H9 (cell line): ENCODE measurements at regions not wholly inside any gene's neighbourhood (a gene's known extent, or its start where the extent isn't known, plus 50 kb on each side); places are given as distances from the start of the nearest gene placed in this dataset.

Experiments
- DNase-seq: peaks from one replicate; pipeline ENCODE4 v3.0.0-alpha.2; 2017
- H2AFZ ChIP-seq: one replicate; pipeline ENCODE4 v1.6.1; 2013; ENCODE audit warnings: mild to moderate bottlenecking, low read length, control low read depth, moderate library complexity
- H2AK5ac ChIP-seq: 2 replicates; pipeline ENCODE4 v1.6.1; 2013; ENCODE audit warnings: low read length, control low read depth, mixed read lengths; ENCODE audit not compliant: insufficient read length
- H2BK120ac ChIP-seq: one replicate; pipeline ENCODE4 v1.6.1; 2013; ENCODE audit warnings: low read depth, mild to moderate bottlenecking, low read length, control low read depth, inconsistent platforms; ENCODE audit not compliant: poor library complexity, severe bottlenecking
- H2BK12ac ChIP-seq: 2 replicates; pipeline ENCODE4 v1.6.1; 2013; ENCODE audit warnings: low read length, control low read depth, mixed read lengths, low read depth; ENCODE audit not compliant: insufficient read length
- H2BK15ac ChIP-seq: 2 replicates; pipeline ENCODE4 v1.6.1; 2013; ENCODE audit warnings: low read depth, low read length, control low read depth
- H2BK20ac ChIP-seq: one replicate; pipeline ENCODE4 v1.6.1; 2013; ENCODE audit warnings: low read depth, mild to moderate bottlenecking, low read length, control low read depth, inconsistent platforms; ENCODE audit not compliant: poor library complexity, severe bottlenecking
- H2BK5ac ChIP-seq: 2 replicates; pipeline ENCODE4 v1.6.1; 2013; ENCODE audit warnings: low read length, control low read depth, mixed read lengths; ENCODE audit not compliant: insufficient read length
- H3K14ac ChIP-seq: 2 replicates; pipeline ENCODE4 v1.6.1; 2013; ENCODE audit warnings: low read length, control low read depth; ENCODE audit not compliant: insufficient read depth
- H3K18ac ChIP-seq: 2 replicates; pipeline ENCODE4 v1.6.1; 2013; ENCODE audit warnings: low read depth, mild to moderate bottlenecking, mixed read lengths, low read length, control low read depth; ENCODE audit not compliant: insufficient read length
- H3K23ac ChIP-seq: 2 replicates; pipeline ENCODE4 v1.6.1; 2013; ENCODE audit warnings: low read length, control low read depth, mixed read lengths, low read depth; ENCODE audit not compliant: insufficient read length
- H3K23me2 ChIP-seq: 2 replicates; pipeline ENCODE4 v1.6.1; 2013; ENCODE audit warnings: low read depth, mild to moderate bottlenecking, mixed read lengths, low read length, control low read depth; ENCODE audit not compliant: insufficient read length, poor library complexity, severe bottlenecking
- H3K27ac ChIP-seq: 2 replicates; pipeline ENCODE4 v1.5.1; 2013; ENCODE audit warnings: low read length, control low read depth, mixed read lengths, low read depth; ENCODE audit not compliant: insufficient read length
- H3K27me3 ChIP-seq: 2 replicates; pipeline ENCODE4 v1.6.1; 2013; ENCODE audit warnings: low read length, control low read depth, inconsistent platforms; ENCODE audit not compliant: insufficient read depth
- H3K4ac ChIP-seq: 2 replicates; pipeline ENCODE4 v1.6.1; 2013; ENCODE audit warnings: low read depth, mild to moderate bottlenecking, control low read depth, inconsistent platforms, low read length, moderate library complexity
- H3K4me1 ChIP-seq: 2 replicates; pipeline ENCODE4 v1.6.1; 2013; ENCODE audit warnings: low read length, control low read depth, inconsistent platforms; ENCODE audit not compliant: insufficient read depth
- H3K4me2 ChIP-seq: 2 replicates; pipeline ENCODE4 v1.6.1; 2013; ENCODE audit warnings: low read length, control low read depth, mixed read lengths; ENCODE audit not compliant: insufficient read length, insufficient read depth
- H3K56ac ChIP-seq: 2 replicates; pipeline ENCODE4 v1.6.1; 2013; ENCODE audit warnings: low read depth, mild to moderate bottlenecking, mixed read lengths, low read length, control low read depth; ENCODE audit not compliant: insufficient read length
- H3K79me1 ChIP-seq: 2 replicates; pipeline ENCODE4 v1.6.1; 2013; ENCODE audit warnings: low read depth, mild to moderate bottlenecking, moderate library complexity, low read length, control low read depth, inconsistent platforms; ENCODE audit not compliant: insufficient read depth, poor library complexity, severe bottlenecking
- H3K79me2 ChIP-seq: 2 replicates; pipeline ENCODE4 v1.6.1; 2013; ENCODE audit warnings: low read length, control low read depth, inconsistent platforms; ENCODE audit not compliant: insufficient read depth
- H3K9ac ChIP-seq: 2 replicates; pipeline ENCODE4 v1.6.1; 2013; ENCODE audit warnings: low read length, control low read depth, mixed read lengths; ENCODE audit not compliant: insufficient read length; ENCODE audit errors: extremely low read depth
- H3K9me3 ChIP-seq: one replicate; pipeline ENCODE4 v1.6.1; 2013; ENCODE audit warnings: low read depth, low read length, inconsistent platforms; ENCODE audit not compliant: control insufficient read depth
- H3T11ph ChIP-seq: one replicate; pipeline ENCODE4 v1.6.1; 2013; ENCODE audit warnings: mild to moderate bottlenecking, low read length, control low read depth, inconsistent platforms
- H4K20me1 ChIP-seq: one replicate; pipeline ENCODE4 v1.6.1; 2013; ENCODE audit not compliant: control insufficient read depth, insufficient read length, insufficient read depth
- H4K5ac ChIP-seq: 2 replicates; pipeline ENCODE4 v1.6.1; 2013; ENCODE audit warnings: low read depth, mild to moderate bottlenecking, mixed read lengths, low read length, control low read depth; ENCODE audit not compliant: insufficient read length
- H4K8ac ChIP-seq: replicated peaks from 2 replicates; pipeline ENCODE4 v1.6.1; 2013; ENCODE audit warnings: low read length, control low read depth, mixed read lengths, low read depth; ENCODE audit not compliant: insufficient read length
- H4K91ac ChIP-seq: 2 replicates; pipeline ENCODE4 v1.6.1; 2013; ENCODE audit warnings: low read depth, mild to moderate bottlenecking, moderate library complexity, mixed read lengths, low read length, control low read depth; ENCODE audit not compliant: insufficient read length
- H3K27ac Mint-ChIP-seq, 3 experiments: 2 replicates in 2 of 3; 3 replicates in 1 of 3; pipeline ENCODE4 v1.8.0; 2020 to 2021; ENCODE audit warnings: mixed read lengths in 3 of 3, mild to moderate bottlenecking in 1 of 3, moderate library complexity in 1 of 3
- H3K27me3 Mint-ChIP-seq: 2 replicates; pipeline ENCODE4 v1.8.0; 2021; ENCODE audit warnings: low read depth, mild to moderate bottlenecking, moderate library complexity, mixed read lengths
- H3K36me3 Mint-ChIP-seq, 3 experiments: 2 replicates in 2 of 3; 3 replicates in 1 of 3; pipeline ENCODE4 v1.8.0; 2020 to 2021; ENCODE audit warnings: low read depth in 3 of 3, mixed read lengths in 3 of 3; ENCODE audit not compliant: insufficient read depth in 1 of 3
- H3K4me1 Mint-ChIP-seq, 2 experiments: 2 replicates each; pipeline ENCODE4 v1.8.0; 2020; ENCODE audit warnings: mixed read lengths in 2 of 2
- H3K4me3 Mint-ChIP-seq, 2 experiments: 2 replicates in 1 of 2; 3 replicates in 1 of 2; pipeline ENCODE4 v1.8.0; 2020 to 2021; ENCODE audit warnings: mild to moderate bottlenecking in 2 of 2, mixed read lengths in 2 of 2, moderate library complexity in 1 of 2
- H3K9me3 Mint-ChIP-seq, 2 experiments: 2 replicates in 1 of 2; 3 replicates in 1 of 2; pipeline ENCODE4 v1.8.0; 2020; ENCODE audit warnings: mild to moderate bottlenecking in 2 of 2, mixed read lengths in 2 of 2, moderate library complexity in 1 of 2
- WGBS: extraction: QIAGEN DNeasy Blood & Tissue Kit; methylation state at CpG from one replicate; pipeline ENCODE4 v1.1.7; 2013; ENCODE audit warnings: missing lambda C conversion rate, low lambda C conversion rate, mixed read lengths; ENCODE audit not compliant: insufficient read length; ENCODE audit errors: extremely low coverage; 5-methylcytosine and 5-hydroxymethylcytosine counted together
- TF ChIP-seq, protein P1 (sequence below): fragments of 200-600 bp; sonication (generic); conservative IDR thresholded peaks from 3 replicates; pipeline ENCODE4 v1.8.0; 2021; ENCODE audit warnings: antibody characterized with exemption, mild to moderate bottlenecking

DNA sequence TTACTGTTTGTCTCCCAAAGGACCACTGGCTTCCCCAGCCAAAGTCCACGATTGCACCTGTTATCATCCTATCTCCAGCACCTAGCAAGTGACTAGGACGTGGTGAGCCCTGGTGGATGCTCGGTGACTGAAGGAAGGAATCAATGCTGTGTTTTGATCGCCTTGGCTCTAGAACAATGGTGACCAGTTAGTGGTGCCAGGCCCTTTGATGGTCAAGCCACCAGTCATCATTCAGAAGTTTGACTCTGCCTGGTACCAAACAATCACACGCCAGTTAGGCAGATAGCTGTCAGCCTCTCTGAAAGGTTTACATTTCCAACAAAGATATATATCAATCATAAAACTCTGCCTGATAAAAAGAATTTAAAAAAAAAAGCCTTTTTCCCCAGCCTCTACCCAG lies 244.1 kb downstream of the SH3BP4 start:
- Histone ChIP-seq H4K8ac (no peak overlapping the region), H2BK12ac (no peak overlapping the region), H3K18ac (no peak overlapping the region), H4K5ac (no peak overlapping the region), H3K9ac (no peak overlapping the region), H3K23ac (no peak overlapping the region), H3T11ph (no peak overlapping the region), H2BK15ac (no peak overlapping the region), H3K4me1 (no peaks in the 10 kb centered on the region), H3K9me3 (no peaks in the 10 kb centered on the region), H3K56ac (no peak overlapping the region), H3K79me1 (no peaks in the 10 kb centered on the region), H2BK5ac (no peak overlapping the region), H3K27ac (no peak overlapping the region), H2BK120ac (no peak overlapping the region), H3K14ac (no peak overlapping the region), H3K79me2 (no peaks in the 10 kb centered on the region), H3K4me2 (no peak overlapping the region), H3K27me3 (no peaks in the 10 kb centered on the region), H2BK20ac (no peak overlapping the region), H3K23me2 (no peaks in the 10 kb centered on the region), H4K91ac (no peak overlapping the region), H3K4ac (no peak overlapping the region), H2AFZ (no peak overlapping the region), H4K20me1 (no peaks in the 10 kb centered on the region), H2AK5ac (no peak overlapping the region)
- Mint-ChIP-seq H3K27me3 (peaks cover 45% of the 10 kb centered on the region), H3K36me3 (no peaks in the 10 kb centered on the region), H3K27ac (no peak overlapping the region), H3K4me1 (no peaks in the 10 kb centered on the region), H3K4me3 (no peak overlapping the region), H3K9me3 (no peaks in the 10 kb centered on the region; a peak in 1 of 5 replicates)
- TF ChIP-seq, protein P1, sequence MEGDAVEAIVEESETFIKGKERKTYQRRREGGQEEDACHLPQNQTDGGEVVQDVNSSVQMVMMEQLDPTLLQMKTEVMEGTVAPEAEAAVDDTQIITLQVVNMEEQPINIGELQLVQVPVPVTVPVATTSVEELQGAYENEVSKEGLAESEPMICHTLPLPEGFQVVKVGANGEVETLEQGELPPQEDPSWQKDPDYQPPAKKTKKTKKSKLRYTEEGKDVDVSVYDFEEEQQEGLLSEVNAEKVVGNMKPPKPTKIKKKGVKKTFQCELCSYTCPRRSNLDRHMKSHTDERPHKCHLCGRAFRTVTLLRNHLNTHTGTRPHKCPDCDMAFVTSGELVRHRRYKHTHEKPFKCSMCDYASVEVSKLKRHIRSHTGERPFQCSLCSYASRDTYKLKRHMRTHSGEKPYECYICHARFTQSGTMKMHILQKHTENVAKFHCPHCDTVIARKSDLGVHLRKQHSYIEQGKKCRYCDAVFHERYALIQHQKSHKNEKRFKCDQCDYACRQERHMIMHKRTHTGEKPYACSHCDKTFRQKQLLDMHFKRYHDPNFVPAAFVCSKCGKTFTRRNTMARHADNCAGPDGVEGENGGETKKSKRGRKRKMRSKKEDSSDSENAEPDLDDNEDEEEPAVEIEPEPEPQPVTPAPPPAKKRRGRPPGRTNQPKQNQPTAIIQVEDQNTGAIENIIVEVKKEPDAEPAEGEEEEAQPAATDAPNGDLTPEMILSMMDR = no peak
- no CpG with 5 or more reads among the region's 5 CpGs for WGBS
- DNase-seq = no peak
